OCI-LY3 (cell line): ENCODE measurements at regions not wholly inside any gene's neighbourhood (a gene's known extent, or its start where the extent isn't known, plus 50 kb on each side); places are given as distances from the start of the nearest gene placed in this dataset.

Experiments
- EZH2phosphoT487 ChIP-seq: fragments of 200-600 bp; shearing (Covaris generic); IDR thresholded peaks from 2 replicates; pipeline ENCODE4 v1.6.1; 2018; ENCODE audit warnings: antibody characterized with exemption, mixed run types, low read depth
- TF ChIP-seq, protein P1 (sequence below): fragments of 200-600, 300-600 bp; sonication (generic); IDR thresholded peaks from 2 replicates; pipeline ENCODE4 v1.5.1; 2014; ENCODE audit warnings: antibody characterized with exemption, low read length, low read depth

DNA sequence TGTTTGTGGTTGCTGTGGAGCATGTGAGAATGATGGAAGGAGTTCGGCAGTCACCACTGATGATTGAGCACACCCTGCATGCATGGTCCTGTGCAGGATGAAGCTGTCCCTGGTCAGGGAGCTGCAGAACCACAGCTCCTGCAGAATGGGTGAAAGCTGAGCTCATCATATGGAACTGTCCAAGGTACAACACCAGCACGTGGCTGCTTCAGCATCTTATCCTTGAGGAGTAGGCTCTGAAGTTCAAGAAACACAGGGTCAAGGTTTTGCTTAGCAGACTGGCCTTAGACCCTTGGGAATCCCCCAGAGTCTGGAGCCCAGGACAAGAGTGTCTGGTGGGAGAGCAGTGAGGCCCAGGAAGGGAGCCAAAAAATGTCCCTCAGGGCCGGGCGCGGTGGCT lies 182.4 kb upstream of the LARGE1 start:
- TF ChIP-seq, protein P1, sequence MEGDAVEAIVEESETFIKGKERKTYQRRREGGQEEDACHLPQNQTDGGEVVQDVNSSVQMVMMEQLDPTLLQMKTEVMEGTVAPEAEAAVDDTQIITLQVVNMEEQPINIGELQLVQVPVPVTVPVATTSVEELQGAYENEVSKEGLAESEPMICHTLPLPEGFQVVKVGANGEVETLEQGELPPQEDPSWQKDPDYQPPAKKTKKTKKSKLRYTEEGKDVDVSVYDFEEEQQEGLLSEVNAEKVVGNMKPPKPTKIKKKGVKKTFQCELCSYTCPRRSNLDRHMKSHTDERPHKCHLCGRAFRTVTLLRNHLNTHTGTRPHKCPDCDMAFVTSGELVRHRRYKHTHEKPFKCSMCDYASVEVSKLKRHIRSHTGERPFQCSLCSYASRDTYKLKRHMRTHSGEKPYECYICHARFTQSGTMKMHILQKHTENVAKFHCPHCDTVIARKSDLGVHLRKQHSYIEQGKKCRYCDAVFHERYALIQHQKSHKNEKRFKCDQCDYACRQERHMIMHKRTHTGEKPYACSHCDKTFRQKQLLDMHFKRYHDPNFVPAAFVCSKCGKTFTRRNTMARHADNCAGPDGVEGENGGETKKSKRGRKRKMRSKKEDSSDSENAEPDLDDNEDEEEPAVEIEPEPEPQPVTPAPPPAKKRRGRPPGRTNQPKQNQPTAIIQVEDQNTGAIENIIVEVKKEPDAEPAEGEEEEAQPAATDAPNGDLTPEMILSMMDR = no peak
- TF ChIP-seq EZH2phosphoT487 = no peak
